ENCODE measurements at regions not wholly inside any gene's neighbourhood (a gene's known extent, or its start where the extent isn't known, plus 50 kb on each side); places are given as distances from the start of the nearest gene placed in this dataset.

GRCh38 chr18:42255908-42256765 is 301.1 kb downstream of the PIK3C3 start:
- H3F3A ChIP-seq (ENCODE audit: control insufficient read depth, insufficient read depth), result no peaks in the 10 kb centered on the region
- TF ChIP-seq CTCF (IDR thresholded peaks at IDR 0.05; ENCODE audit: low read depth, low read length, poor library complexity, severe bottlenecking) (no peak), EZH2phosphoT487 (IDR thresholded peaks at IDR 0.05; ENCODE audit: borderline replicate concordance, low read length) (no peak)
- H4K20me1 ChIP-seq (ENCODE audit: control insufficient read depth, insufficient read depth, low read depth, low read length), result no peaks in the 10 kb centered on the region
- H3K4me3 ChIP-seq (ENCODE audit: low read length), result no peak overlapping the region
- H3K9me3 ChIP-seq (ENCODE audit: control insufficient read depth, insufficient read depth, low read length), result no peaks in the 10 kb centered on the region
- no peaks in the 10 kb centered on the region for H3K4me1 ChIP-seq (ENCODE audit: control insufficient read depth, low read length)
- no peak overlapping the region for H3K27ac ChIP-seq (ENCODE audit: low read depth, low read length)
- H3K27me3 ChIP-seq (ENCODE audit: control insufficient read depth, low read length), result no peaks in the 10 kb centered on the region
- H3K79me2 ChIP-seq (ENCODE audit: control insufficient read depth, low read length), result no peaks in the 10 kb centered on the region
- no peaks in the 10 kb centered on the region for H3K36me3 ChIP-seq (ENCODE audit: control insufficient read depth, low read length)
- H3K9me2 ChIP-seq (replicated peaks; ENCODE audit: control insufficient read depth, low read length), result no peaks in the 10 kb centered on the region
- no peak overlapping the region for H3K4me2 ChIP-seq (ENCODE audit: low read length)

- Histone ChIP-seq H4K20me1 (ENCODE audit: control insufficient read depth, insufficient read depth, low read depth, low read length) (no peaks in the 10 kb centered on the region), H3K36me3 (ENCODE audit: control insufficient read depth, low read length) (no peaks in the 10 kb centered on the region), H3K27ac (ENCODE audit: low read depth, low read length) (no peak overlapping the region), H3K9me2 (replicated peaks; ENCODE audit: control insufficient read depth, low read length) (no peaks in the 10 kb centered on the region), H3K79me2 (ENCODE audit: control insufficient read depth, low read length) (no peaks in the 10 kb centered on the region), H3F3A (ENCODE audit: control insufficient read depth, insufficient read depth) (no peaks in the 10 kb centered on the region), H3K4me3 (ENCODE audit: low read length) (no peak overlapping the region), H3K27me3 (ENCODE audit: control insufficient read depth, low read length) (no peaks in the 10 kb centered on the region), H3K9me3 (ENCODE audit: control insufficient read depth, insufficient read depth, low read length) (no peaks in the 10 kb centered on the region), H3K4me1 (ENCODE audit: control insufficient read depth, low read length) (no peaks in the 10 kb centered on the region), H3K4me2 (ENCODE audit: low read length) (no peak overlapping the region)
- TF ChIP-seq EZH2phosphoT487 (IDR thresholded peaks at IDR 0.05; ENCODE audit: borderline replicate concordance, low read length) (no peak), CTCF (IDR thresholded peaks at IDR 0.05; ENCODE audit: low read depth, low read length, poor library complexity, severe bottlenecking) (no peak)
These were observed 303.4 kb downstream of the PIK3C3 start for GRCh38 chr18:42258301-42258965.

- H3F3A ChIP-seq (ENCODE audit: control insufficient read depth, insufficient read depth), result no peaks in the 10 kb centered on the region
- TF ChIP-seq CTCF (IDR thresholded peaks at IDR 0.05; ENCODE audit: low read depth, low read length, poor library complexity, severe bottlenecking) (no peak), EZH2phosphoT487 (IDR thresholded peaks at IDR 0.05; ENCODE audit: borderline replicate concordance, low read length) (no peak)
- H4K20me1 ChIP-seq (ENCODE audit: control insufficient read depth, insufficient read depth, low read depth, low read length), result no peaks in the 10 kb centered on the region
- H3K9me2 ChIP-seq (replicated peaks; ENCODE audit: control insufficient read depth, low read length), result no peaks in the 10 kb centered on the region
- H3K4me3 ChIP-seq (ENCODE audit: low read length), result no peak overlapping the region
- no peaks in the 10 kb centered on the region for H3K4me1 ChIP-seq (ENCODE audit: control insufficient read depth, low read length)
- no peak overlapping the region for H3K4me2 ChIP-seq (ENCODE audit: low read length)
- H3K79me2 ChIP-seq (ENCODE audit: control insufficient read depth, low read length), result no peaks in the 10 kb centered on the region
- H3K9me3 ChIP-seq (ENCODE audit: control insufficient read depth, insufficient read depth, low read length), result no peaks in the 10 kb centered on the region
- no peaks in the 10 kb centered on the region for H3K27me3 ChIP-seq (ENCODE audit: control insufficient read depth, low read length)
- H3K36me3 ChIP-seq (ENCODE audit: control insufficient read depth, low read length), result no peaks in the 10 kb centered on the region
- no peak overlapping the region for H3K27ac ChIP-seq (ENCODE audit: low read depth, low read length)
These were observed 306.7 kb downstream of the PIK3C3 start for GRCh38 chr18:42261731-42262130.

All from DOHH2 (cell line).